C4-2B (cell line): ENCODE measurements at regions not wholly inside any gene's neighbourhood (a gene's known extent, or its start where the extent isn't known, plus 50 kb on each side); places are given as distances from the start of the nearest gene placed in this dataset.

Source experiments
- H3K27ac ChIP-seq: fragments of 450-650 bp; 2 replicates; pipeline ENCODE4 v1.5.1; 2017
- ZFX ChIP-seq: fragments of 450-650 bp; IDR thresholded peaks from 2 replicates; pipeline ENCODE4 v1.6.1; 2017
- TF ChIP-seq, protein P1 (sequence below): fragments of 450-650 bp; conservative IDR thresholded peaks from 2 replicates; pipeline ENCODE4 v1.5.1; 2017; ENCODE audit warnings: mild to moderate bottlenecking

DNA sequence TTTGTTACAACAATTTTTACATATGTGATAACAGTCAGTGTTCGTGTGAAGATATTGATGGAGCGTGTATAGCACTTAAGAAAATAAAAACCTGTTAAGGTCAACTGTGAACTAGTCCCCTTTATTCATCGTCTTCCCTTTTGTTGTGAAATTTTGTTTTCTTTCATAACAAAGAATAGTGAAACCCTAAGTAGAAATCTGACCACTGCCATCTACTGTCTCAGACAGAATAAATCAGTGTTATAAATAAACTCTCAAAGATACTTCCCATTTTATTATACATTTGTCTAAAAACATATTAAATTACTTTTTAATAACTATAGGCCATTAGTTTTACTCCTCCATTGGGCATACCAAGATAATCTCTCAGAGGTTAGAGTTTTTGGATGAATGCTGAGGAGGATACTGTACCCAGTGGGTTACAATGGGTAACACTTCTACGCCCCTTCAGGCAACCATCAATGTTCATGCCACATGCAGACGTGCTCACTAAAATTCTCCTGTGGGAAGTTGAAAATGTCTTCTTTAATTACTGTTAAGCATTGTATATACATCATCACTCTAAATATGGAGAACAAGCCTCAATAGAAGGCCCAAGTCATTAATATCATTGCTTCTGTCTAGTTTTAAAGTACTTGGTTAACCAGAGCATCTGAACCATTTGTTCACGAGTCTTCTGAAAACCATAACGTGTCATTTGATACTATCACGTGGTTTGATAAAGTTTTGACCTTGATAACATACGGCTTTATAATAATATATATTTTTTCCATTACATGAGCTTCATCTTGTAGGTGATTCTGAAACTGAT, 171.2 kb downstream of the TMA16 start:
- TF ChIP-seq ZFX = no peak
- TF ChIP-seq, protein P1, sequence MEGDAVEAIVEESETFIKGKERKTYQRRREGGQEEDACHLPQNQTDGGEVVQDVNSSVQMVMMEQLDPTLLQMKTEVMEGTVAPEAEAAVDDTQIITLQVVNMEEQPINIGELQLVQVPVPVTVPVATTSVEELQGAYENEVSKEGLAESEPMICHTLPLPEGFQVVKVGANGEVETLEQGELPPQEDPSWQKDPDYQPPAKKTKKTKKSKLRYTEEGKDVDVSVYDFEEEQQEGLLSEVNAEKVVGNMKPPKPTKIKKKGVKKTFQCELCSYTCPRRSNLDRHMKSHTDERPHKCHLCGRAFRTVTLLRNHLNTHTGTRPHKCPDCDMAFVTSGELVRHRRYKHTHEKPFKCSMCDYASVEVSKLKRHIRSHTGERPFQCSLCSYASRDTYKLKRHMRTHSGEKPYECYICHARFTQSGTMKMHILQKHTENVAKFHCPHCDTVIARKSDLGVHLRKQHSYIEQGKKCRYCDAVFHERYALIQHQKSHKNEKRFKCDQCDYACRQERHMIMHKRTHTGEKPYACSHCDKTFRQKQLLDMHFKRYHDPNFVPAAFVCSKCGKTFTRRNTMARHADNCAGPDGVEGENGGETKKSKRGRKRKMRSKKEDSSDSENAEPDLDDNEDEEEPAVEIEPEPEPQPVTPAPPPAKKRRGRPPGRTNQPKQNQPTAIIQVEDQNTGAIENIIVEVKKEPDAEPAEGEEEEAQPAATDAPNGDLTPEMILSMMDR = no peak
- no peak overlapping the region for H3K27ac ChIP-seq

DNA sequence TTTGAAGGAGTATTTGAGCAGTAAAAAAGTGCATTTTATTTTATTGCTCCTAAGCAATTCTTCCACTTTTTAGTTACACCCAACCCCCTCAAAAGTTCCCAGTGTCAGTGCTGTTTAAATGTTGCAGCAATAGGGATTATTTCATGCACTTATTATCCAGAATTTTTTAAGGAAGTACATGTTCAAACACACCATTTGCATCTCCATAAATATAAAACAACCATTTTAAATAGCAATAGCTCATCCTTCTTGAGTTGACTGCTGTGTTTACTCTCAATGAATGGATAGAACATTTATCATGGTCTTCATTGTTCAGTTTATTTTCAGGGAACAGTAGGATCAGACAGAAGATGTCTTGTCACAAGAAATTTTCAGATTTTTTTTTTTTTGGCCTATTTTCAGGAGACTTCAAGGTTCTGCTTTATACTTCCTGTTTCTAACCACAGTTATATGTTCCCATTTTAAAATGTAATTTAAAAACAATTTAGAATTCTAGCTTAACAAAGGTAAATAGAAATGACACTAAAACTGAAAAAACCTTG, 171.9 kb downstream of the TMA16 start:
- TF ChIP-seq, protein P1 = no peak
- TF ChIP-seq ZFX = no peak
- no peak overlapping the region for H3K27ac ChIP-seq

DNA sequence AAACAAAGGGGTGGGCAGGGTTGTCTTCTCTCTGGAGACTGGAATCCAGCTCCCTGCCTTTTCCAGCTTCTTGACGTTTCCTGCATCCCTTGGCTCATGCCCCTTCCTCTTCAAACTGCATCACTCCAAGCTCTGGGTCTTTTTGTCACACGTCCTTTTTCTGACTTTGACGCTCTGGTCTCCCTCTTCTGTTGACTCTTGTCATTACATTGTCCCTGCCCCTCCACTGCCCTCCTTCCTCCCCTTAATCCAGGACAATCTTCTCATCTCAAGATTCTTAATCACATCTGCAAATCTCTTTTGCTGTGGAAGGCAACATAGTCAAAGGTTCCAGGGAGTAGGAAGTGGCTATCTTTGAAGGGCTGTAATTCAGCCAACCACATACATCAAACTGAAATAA, 178.3 kb downstream of the TMA16 start:
- TF ChIP-seq, protein P1 = no peak
- TF ChIP-seq ZFX = no peak

DNA sequence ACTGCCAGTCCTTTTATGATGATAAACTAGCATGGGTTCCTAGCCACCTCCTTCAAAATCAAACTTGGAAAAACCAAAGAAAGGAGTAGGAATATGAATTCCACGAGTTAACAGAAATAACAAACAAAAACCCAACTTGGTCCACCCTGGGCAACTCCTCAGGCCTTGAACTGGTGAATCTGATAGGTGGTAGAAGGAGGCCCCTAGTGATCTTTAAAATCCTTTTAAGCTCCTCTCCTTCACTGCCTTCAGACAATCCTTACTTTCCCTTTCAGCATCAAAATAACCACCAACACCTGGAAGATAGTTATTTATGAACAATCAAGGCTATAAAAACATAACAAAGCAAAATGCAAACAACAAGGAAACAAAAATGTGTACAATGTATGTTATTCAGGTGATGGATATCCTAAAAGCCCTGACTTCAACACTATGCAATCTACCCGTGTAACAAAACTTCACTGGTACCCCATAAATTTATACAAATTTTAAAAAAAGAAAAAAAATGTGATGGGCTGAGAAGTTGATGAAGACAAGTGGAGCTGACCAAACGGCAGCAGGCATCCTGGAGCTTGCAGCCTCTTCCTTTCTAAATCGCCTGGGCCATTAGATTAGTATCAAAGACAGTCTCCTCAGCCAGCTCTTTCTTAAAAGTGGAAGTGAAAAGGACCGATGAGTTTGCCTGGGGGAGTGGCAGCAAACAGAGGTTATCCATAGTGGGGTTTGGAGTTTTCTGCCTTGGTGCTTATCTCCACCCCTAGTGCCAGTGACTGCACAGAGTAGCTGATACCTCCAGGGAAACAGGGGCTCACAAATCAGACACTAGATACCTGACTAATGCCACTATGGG, 179.6 kb downstream of the TMA16 start:
- no peak for TF ChIP-seq ZFX
- TF ChIP-seq, protein P1 = no peak
- H3K27ac ChIP-seq = no peak overlapping the region

More for the DNA sequence above, 178.3 kb downstream of the TMA16 start:
- H3K27ac ChIP-seq = no peak overlapping the region

DNA sequence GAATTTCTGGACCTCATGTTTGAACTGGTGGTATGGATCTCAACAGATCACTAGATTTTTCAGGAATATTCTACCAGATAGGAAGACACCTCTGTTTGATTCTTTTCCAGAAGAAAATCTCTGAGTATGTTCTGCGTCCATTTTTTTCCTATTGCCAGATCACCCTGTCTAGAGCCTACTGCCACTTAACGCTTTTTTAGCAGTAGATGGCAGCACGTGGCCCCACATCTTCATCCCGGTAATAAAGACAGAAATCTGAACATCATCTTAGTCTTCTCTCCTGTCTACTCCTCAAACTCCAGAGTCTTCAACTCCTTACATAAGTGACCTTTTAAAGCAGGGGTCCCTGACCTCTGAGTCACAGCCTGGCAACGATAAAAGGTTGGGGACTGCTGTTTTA, 184.7 kb downstream of the TMA16 start:
- no peak overlapping the region for H3K27ac ChIP-seq
- TF ChIP-seq ZFX = no peak
- TF ChIP-seq, protein P1 = peak; percentile 49

DNA sequence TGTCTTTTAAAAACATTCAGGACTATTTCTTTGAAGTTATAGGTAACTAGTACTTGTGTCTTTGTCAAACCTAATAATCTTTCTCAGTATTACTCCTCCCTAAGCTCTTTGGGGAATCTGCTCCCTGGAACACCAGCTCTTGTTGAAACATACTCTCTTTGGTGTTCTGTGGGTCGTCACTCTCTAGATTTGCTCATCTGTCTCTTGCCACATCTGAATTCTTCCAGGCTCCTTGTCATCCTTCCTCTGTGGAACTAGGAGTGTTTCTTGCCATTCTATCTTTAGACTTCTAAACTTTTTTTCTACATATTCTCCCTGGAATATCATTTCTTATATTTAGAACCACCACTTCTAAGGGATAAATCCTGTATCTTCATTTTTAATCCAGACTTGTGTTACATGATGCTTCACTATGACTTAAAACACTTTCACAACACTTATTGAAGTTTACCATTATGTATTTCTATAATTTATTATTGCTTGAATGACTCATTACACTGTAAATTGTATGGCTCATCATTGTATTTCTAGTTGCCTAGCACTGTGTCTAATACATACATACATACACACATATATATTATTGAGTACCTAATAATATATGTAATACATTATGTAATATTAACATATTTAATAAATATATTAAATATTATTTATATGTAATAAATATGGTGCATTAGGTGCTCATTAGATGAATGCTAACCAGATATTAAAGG, 186.1 kb downstream of the TMA16 start:
- H3K27ac ChIP-seq = no peak overlapping the region
- TF ChIP-seq, protein P1 = no peak
- no peak for TF ChIP-seq ZFX
